AG09319 (cell line): ENCODE measurements at regions not wholly inside any gene's neighbourhood (a gene's known extent, or its start where the extent isn't known, plus 50 kb on each side); places are given as distances from the start of the nearest gene placed in this dataset.

ENCODE experiments used
- DNase-seq: peaks from one replicate; pipeline ENCODE4 v3.0.0-alpha.2; 2010; ENCODE audit warnings: low read depth; ENCODE audit errors: extremely low read depth
- CTCF ChIP-seq: IDR thresholded peaks from 2 replicates; pipeline ENCODE4 v1.5.1; 2011; ENCODE audit warnings: low read depth, mild to moderate bottlenecking, inconsistent platforms, low read length, moderate library complexity

- DNase-seq: no peak
- no peak for TF ChIP-seq CTCF
Observed at GRCh38 chr3:41126961-41127360, 72.3 kb upstream of the CTNNB1 start.

- no peak for DNase-seq
- TF ChIP-seq CTCF: no peak
Observed at GRCh38 chr3:41127414-41127813, 71.9 kb upstream of the CTNNB1 start.

- DNase-seq: no peak
- TF ChIP-seq CTCF: no peak
Observed at GRCh38 chr3:41129731-41130130, 69.6 kb upstream of the CTNNB1 start.

GRCh38 chr3:41131224-41131623 is 68.1 kb upstream of the CTNNB1 start:
- DNase-seq: no peak

GRCh38 chr3:41137686-41138111 is 61.6 kb upstream of the CTNNB1 start:
- no peak for TF ChIP-seq CTCF
- DNase-seq: no peak

More at GRCh38 chr3:41131224-41131623, 68.1 kb upstream of the CTNNB1 start:
- TF ChIP-seq CTCF: no peak

GRCh38 chr3:41138146-41138545 is 61.2 kb upstream of the CTNNB1 start:
- DNase-seq: no peak
- TF ChIP-seq CTCF: no peak

GRCh38 chr3:41138601-41139000 is 60.7 kb upstream of the CTNNB1 start:
- DNase-seq: no peak
- TF ChIP-seq CTCF: no peak
